HPDE6-E6E7 (cell line): ENCODE measurements at regions not wholly inside any gene's neighbourhood (a gene's known extent, or its start where the extent isn't known, plus 50 kb on each side); places are given as distances from the start of the nearest gene placed in this dataset.
"Not testable (repeated sequence)": the region's sequence is repeated elsewhere in the genome, so short reads cannot be mapped to it uniquely, and the experiment has no call there.

Source experiments
- DNase-seq: peaks from one replicate; pipeline ENCODE4 v3.0.0; 2011; ENCODE audit warnings: missing footprints; ENCODE audit errors: extremely low spot score

- no peak for DNase-seq
These were observed 113.2 kb upstream of the SATB2 start for GRCh38 chr2:199570934-199571333.

GRCh38 chr2:199569336-199569735 lies 111.6 kb upstream of the SATB2 start:
- no peak for DNase-seq

GRCh38 chr2:199558156-199558555 lies 100.4 kb upstream of the SATB2 start:
- DNase-seq = no peak

GRCh38 chr2:199556527-199557285 lies 99.0 kb upstream of the SATB2 start:
- no peak for DNase-seq

GRCh38 chr2:199554026-199554425 lies 96.3 kb upstream of the SATB2 start:
- no peak for DNase-seq

- DNase-seq = no peak
These were observed 94.4 kb upstream of the SATB2 start for GRCh38 chr2:199552141-199552540.

- no peak for DNase-seq
These were observed 86.0 kb upstream of the SATB2 start for GRCh38 chr2:199543606-199544172.

- DNase-seq = no peak
These were observed 77.9 kb upstream of the SATB2 start for GRCh38 chr2:199535445-199536177.

- DNase-seq = not testable (repeated sequence)
These were observed 76.1 kb upstream of the SATB2 start for GRCh38 chr2:199533873-199534272.

- DNase-seq = no peak
These were observed 69.3 kb upstream of the SATB2 start for GRCh38 chr2:199527071-199527470.

GRCh38 chr2:199524689-199525574 lies 67.2 kb upstream of the SATB2 start:
- no peak for DNase-seq

GRCh38 chr2:199509403-199509802 lies 51.7 kb upstream of the SATB2 start:
- no peak for DNase-seq
